ENCODE measurements at regions not wholly inside any gene's neighbourhood (a gene's known extent, or its start where the extent isn't known, plus 50 kb on each side); places are given as distances from the start of the nearest gene placed in this dataset.
"Not testable (repeated sequence)": the region's sequence is repeated elsewhere in the genome, so short reads cannot be mapped to it uniquely, and the experiment has no call there.

DNA sequence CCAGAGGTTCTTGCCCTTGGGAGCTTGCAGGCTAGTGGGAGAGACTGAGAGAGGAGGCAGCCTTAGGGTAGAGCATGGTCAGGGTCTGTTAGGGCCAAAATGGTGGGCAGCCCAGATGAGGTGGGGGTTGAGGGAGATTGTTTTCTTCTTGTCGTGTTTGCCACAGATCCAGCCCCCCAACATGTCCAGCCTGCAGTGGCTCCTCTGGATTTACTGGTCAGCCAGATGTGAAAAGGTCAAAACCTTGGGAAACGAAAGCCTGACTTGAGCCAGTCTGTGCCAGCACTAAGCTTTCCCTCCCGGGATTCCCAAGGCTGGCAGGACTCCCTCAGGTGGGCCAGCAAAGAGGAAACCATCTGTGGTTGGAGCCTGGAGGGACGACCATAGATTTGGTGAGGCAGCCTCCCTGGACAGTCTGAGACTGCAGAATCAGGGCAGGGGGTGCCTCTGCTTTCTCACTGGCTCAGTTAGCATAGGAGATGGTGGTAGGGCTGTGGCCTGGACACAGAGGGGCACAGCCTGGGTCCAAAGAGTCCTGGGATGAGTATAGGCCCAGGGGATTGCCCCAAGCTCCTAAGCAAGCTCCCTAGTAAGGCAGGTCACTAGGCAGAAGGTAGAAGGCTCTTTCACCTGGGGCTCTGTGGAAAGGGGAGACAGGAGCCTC, 51.2 kb upstream of the PRR23C start:
- ATAC-seq: no peak

GRCh38 chr3:139096670-139097069, 52.0 kb upstream of the PRR23C start:
- no peak for ATAC-seq

DNA sequence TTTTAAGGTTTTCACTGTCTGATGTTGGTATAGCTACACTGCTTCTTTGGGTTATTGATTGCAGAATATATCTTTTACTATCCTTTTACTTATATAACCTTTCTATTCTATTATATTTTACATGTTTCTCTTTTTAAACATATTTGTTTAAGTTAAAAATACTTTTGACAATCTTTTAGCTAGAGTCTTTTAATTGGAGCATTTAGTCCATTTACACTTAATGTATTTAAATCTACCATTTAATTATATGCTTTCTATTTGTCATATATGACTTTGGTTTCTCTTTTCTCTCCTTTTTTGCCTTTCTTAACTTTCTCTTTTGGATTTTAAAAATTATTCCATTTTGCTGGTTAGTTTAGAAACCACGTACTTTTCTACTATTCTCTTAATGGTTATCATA, 53.7 kb upstream of the PRR23C start:
- no peak for ATAC-seq

DNA sequence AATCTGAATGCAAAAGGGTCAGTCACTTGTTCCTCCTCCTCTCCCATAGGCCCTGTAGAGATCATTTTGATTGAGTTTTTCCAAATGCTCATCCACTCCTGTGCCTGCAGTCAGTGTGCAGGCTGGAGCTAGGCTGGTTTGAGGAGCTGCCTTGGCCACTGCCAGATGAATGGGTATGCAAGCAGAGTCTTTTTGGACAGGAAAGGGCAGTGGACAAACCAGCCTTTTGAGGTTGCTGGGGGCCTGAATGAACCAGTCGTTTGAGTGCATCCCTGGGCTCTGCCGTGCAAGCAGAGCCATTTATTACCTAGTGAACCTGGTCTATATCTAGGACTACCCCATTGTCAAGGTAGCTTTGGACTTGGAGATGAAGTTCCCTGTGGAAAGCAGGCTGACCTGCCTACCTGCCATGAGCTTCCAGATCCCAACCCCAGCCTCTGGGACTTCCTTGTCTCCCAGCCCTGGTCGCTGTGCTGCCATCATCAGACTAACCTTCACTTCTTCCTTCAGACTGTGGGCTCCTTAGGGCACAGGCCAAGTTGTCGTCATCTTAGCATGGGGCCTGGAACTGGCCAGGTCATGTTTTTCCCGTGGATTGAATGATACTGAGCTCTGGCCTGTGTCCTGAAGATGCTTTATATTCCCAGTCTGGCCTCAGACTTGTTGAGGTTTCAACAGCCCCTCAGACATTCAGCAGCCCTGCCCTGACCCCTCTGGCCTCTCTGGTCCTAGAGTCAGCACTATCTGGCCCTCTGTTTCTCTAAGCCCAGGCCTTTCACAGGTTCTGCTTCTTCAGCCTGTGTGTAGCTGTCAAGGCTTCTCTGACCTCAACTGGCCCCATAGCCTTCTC, 55.5 kb upstream of the PRR23C start:
- no peak for ATAC-seq

DNA sequence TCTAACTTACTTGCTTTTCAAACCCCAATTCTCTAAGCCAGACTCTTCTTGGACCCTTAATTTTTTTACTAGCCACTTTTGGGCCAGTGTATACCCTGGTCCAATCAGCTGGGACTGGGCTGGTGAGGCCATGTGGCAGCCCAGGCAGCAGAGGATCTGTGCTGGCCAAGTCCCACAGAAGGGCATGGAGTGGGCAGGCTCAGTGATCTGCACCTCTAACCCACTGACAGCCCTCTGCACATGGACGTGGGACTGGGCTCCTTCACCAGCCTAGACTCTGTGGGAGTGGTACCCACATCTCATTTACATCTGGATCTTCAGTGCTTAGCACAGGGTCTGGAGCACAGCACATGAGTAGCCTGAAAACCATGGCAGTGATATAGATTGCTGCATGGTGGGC, 56.1 kb upstream of the PRR23C start:
- ATAC-seq: no peak

DNA sequence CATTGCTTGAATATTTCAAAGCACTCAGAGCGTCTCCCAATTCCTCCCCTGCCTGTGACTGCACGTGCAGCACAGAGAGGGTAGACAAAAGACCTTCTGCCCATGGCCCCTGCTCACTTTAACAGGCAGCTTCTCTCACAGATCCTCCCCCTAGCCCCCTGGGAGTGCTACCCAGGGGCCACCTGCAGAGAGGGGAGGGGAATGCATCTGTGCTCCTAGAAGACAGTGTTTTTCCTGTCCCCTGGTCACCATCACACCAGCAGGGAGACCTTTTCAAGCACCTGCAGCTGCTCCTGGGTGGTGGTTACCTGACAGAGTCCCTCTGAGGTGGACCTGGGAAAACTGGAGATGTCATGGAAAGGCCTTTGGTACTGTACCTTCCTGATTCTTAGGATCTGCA, 56.7 kb upstream of the PRR23C start:
- no peak for ATAC-seq

DNA sequence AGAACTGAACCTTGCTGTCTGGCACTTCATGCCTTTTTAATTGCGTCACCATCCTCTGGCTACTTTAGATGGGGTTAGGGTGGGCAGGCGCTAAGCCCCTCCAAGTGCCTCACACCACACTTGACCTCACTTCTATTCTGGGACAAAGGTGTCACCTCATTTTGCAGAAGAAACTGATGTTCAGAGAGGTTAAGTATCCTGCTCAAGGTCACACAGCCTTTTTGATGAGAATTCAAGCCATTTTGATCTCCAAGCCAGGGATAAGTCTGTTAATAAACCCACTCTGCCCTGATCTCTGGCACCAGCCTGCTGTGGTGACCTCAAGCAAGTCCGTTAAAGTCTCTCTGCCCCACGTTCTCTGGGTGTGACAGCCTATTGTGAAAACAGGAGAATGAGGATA, 58.8 kb upstream of the PRR23C start:
- no peak for ATAC-seq

DNA sequence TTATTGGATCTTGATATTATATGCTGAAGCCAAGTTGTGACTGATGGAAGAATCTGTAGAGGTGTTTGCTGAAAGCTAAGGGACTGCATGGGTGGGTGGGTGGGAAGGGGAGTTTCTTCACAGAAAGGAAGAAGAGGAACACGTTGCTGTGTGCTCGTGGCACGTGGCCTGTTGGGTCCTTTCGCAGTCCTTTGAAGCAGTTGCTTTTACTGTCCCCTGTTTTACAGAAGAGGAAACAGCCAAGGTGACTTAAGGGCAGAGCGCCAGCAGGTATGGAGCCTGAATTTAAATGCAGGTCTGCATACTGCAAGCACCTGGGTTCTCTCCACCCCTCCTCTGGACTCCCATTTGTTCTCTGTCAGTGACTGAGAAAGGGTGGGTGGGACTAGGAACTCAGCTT, 59.4 kb upstream of the PRR23C start:
- ATAC-seq: no peak

GRCh38 chr3:139105154-139105702, 60.5 kb upstream of the PRR23C start:
- ATAC-seq: no peak

GRCh38 chr3:139106013-139106932, 61.6 kb upstream of the PRR23C start:
- no peak for ATAC-seq

- ATAC-seq: no peak
These were observed 62.9 kb upstream of the PRR23C start for GRCh38 chr3:139107424-139108252.

GRCh38 chr3:139108253-139108969, 63.7 kb upstream of the PRR23C start:
- ATAC-seq: no peak

- no peak for ATAC-seq
These were observed 64.6 kb upstream of the PRR23C start for GRCh38 chr3:139109271-139109670.

GRCh38 chr3:139110072-139110830, 65.6 kb upstream of the PRR23C start:
- ATAC-seq: no peak

- ATAC-seq: not testable (repeated sequence)
These were observed 66.2 kb upstream of the PRR23C start for GRCh38 chr3:139110929-139111328.

GRCh38 chr3:139111392-139112229, 66.9 kb upstream of the PRR23C start:
- peak; percentile 37 to 52 for ATAC-seq

- ATAC-seq: no peak
These were observed 67.5 kb upstream of the PRR23C start for GRCh38 chr3:139112230-139112558.

DNA sequence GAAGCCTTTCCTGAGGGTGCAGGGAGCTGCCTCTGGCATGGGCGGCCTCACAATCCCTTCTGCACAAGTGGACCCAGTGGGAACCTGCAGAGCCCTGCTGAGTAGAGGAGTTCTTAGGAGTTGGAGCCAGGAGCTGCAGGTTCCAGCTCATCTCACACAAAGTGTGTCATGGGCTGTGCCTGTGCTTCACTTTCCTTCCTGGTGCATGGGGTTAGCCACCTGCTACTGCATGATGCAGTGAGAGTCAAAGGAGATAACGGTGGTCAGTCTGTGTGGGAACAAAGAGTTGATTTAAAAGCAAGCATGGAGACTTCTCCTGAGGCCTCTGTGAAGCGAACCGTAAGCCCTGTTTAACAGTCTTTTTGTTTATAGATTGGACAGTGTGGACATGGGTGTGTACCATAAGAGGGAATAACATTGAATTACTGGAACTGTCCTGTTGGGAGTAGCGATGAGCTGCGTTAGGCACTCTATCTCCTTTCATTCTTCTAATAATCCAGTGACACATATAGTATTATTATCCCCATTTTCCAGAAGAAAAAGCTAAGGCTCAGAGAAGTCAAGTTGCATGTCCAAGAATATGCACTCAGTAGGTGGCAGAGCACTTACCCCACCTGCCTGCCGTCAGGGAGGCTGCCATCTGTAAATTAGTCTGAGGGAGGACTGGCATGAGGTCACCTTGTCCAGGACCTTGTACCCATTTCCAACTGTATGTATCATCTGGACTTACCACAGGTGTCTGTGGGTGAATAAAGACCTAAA, 68.7 kb upstream of the PRR23C start:
- ATAC-seq: peak in 1 of 2 donors; percentile 13

- no peak for ATAC-seq
These were observed 69.3 kb upstream of the PRR23C start for GRCh38 chr3:139113993-139114375.
